C4-2B (cell line): ENCODE measurements at regions not wholly inside any gene's neighbourhood (a gene's known extent, or its start where the extent isn't known, plus 50 kb on each side); places are given as distances from the start of the nearest gene placed in this dataset.

Source experiments
- ZFX ChIP-seq: fragments of 450-650 bp; IDR thresholded peaks from 2 replicates; pipeline ENCODE4 v1.6.1; 2017
- TF ChIP-seq, protein P1 (sequence below): fragments of 450-650 bp; conservative IDR thresholded peaks from 2 replicates; pipeline ENCODE4 v1.5.1; 2017; ENCODE audit warnings: mild to moderate bottlenecking

DNA sequence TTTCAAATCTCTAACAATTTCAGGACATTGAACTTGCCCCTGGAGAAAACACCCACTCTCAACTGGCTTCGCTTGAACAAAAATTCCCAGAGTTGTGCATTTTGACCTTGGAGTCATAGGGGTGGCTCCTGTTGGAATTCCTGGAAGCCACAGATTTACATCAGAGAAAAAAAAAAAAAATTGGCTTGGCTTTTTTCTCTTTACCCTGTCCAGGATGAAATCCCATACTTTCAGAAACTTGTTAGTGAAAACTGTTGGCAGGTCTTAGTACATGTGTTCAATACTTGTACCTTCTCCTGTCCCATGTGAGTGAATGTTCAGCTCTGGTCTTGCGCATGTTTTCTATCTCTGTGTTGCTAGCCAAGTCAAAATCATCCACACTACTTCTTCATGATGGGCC is 228.8 kb downstream of the TGFB2 start:
- TF ChIP-seq, protein P1, sequence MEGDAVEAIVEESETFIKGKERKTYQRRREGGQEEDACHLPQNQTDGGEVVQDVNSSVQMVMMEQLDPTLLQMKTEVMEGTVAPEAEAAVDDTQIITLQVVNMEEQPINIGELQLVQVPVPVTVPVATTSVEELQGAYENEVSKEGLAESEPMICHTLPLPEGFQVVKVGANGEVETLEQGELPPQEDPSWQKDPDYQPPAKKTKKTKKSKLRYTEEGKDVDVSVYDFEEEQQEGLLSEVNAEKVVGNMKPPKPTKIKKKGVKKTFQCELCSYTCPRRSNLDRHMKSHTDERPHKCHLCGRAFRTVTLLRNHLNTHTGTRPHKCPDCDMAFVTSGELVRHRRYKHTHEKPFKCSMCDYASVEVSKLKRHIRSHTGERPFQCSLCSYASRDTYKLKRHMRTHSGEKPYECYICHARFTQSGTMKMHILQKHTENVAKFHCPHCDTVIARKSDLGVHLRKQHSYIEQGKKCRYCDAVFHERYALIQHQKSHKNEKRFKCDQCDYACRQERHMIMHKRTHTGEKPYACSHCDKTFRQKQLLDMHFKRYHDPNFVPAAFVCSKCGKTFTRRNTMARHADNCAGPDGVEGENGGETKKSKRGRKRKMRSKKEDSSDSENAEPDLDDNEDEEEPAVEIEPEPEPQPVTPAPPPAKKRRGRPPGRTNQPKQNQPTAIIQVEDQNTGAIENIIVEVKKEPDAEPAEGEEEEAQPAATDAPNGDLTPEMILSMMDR: no peak
- TF ChIP-seq ZFX: no peak
